Hypothalamus (tissue), 51 donors: ENCODE measurements at regions not wholly inside any gene's neighbourhood (a gene's known extent, or its start where the extent isn't known, plus 50 kb on each side); places are given as distances from the start of the nearest gene placed in this dataset.
A peak's percentile ranks its signal among the peaks of the same experiment; 100 is the strongest.

ENCODE experiments used
- DNase-seq, 51 donors: peaks; one replicate each; lab custom pipeline; 2025; lab: John Stamatoyannopoulos, UW

- DNase-seq, result no peak
These were observed 107.1 kb downstream of the LBH start for GRCh38 chr2:30338475-30338874.

GRCh38 chr2:30339071-30339470 is 107.7 kb downstream of the LBH start:
- no peak for DNase-seq

- DNase-seq, result no peak
These were observed 105.4 kb upstream of the LCLAT1 start for GRCh38 chr2:30341500-30342267.

GRCh38 chr2:30346471-30347169 is 100.4 kb upstream of the LCLAT1 start:
- peak in 12 of 51 donors; percentile 3 to 20 (median 6) for DNase-seq

GRCh38 chr2:30348825-30349224 is 98.2 kb upstream of the LCLAT1 start:
- DNase-seq, result no peak

GRCh38 chr2:30349691-30350090 is 97.4 kb upstream of the LCLAT1 start:
- no peak for DNase-seq

- DNase-seq, result no peak
These were observed 95.9 kb upstream of the LCLAT1 start for GRCh38 chr2:30351116-30351515.

GRCh38 chr2:30351949-30352348 is 95.1 kb upstream of the LCLAT1 start:
- no peak for DNase-seq

GRCh38 chr2:30354150-30354549 is 92.9 kb upstream of the LCLAT1 start:
- no peak for DNase-seq

GRCh38 chr2:30354621-30355020 is 92.4 kb upstream of the LCLAT1 start:
- no peak for DNase-seq

- DNase-seq, result no peak
These were observed 91.7 kb upstream of the LCLAT1 start for GRCh38 chr2:30355306-30355705.

GRCh38 chr2:30356071-30356470 is 91.0 kb upstream of the LCLAT1 start:
- DNase-seq, result no peak

- DNase-seq, result no peak
These were observed 90.3 kb upstream of the LCLAT1 start for GRCh38 chr2:30356776-30357175.

- DNase-seq, result no peak
These were observed 88.7 kb upstream of the LCLAT1 start for GRCh38 chr2:30358351-30358750.

- no peak for DNase-seq
These were observed 88.2 kb upstream of the LCLAT1 start for GRCh38 chr2:30358842-30359241.

- no peak for DNase-seq
These were observed 87.3 kb upstream of the LCLAT1 start for GRCh38 chr2:30359644-30360167.

GRCh38 chr2:30361751-30362394 is 85.2 kb upstream of the LCLAT1 start:
- no peak for DNase-seq

- DNase-seq, result no peak
These were observed 84.5 kb upstream of the LCLAT1 start for GRCh38 chr2:30362468-30363081.

- DNase-seq, result no peak
These were observed 83.6 kb upstream of the LCLAT1 start for GRCh38 chr2:30363406-30363805.

- DNase-seq, result no peak
These were observed 81.8 kb upstream of the LCLAT1 start for GRCh38 chr2:30365201-30365600.

GRCh38 chr2:30366199-30366691 is 80.8 kb upstream of the LCLAT1 start:
- no peak for DNase-seq
